GM12891 (cell line): ENCODE measurements at regions not wholly inside any gene's neighbourhood (a gene's known extent, or its start where the extent isn't known, plus 50 kb on each side); places are given as distances from the start of the nearest gene placed in this dataset.
"Not testable (repeated sequence)": the region's sequence is repeated elsewhere in the genome, so short reads cannot be mapped to it uniquely, and the experiment has no call there.

ENCODE experiments used
- DNase-seq: peaks from one replicate; pipeline ENCODE4 v3.0.0; 2011; ENCODE audit warnings: low spot score; ENCODE audit not compliant: insufficient read length
- FAIRE-seq: peaks from 2 replicates; lab custom pipeline; 2011; peaks lifted over from hg19 to GRCh38; lab: Jason Lieb, UNC
- PAX5 ChIP-seq: IDR thresholded peaks from 2 replicates; pipeline ENCODE4 v1.6.1; 2011; ENCODE audit warnings: low read length, moderate library complexity, mild to moderate bottlenecking; ENCODE audit not compliant: insufficient read depth, severe bottlenecking
- POLR2A ChIP-seq: IDR thresholded peaks from 2 replicates; pipeline ENCODE4 v1.6.1; 2011; ENCODE audit warnings: low read depth, low read length, control low read depth
- POLR2AphosphoS5 ChIP-seq: IDR thresholded peaks from 2 replicates; pipeline ENCODE4 v1.6.1; 2011; ENCODE audit warnings: low read depth, low read length, control low read depth
- POU2F2 ChIP-seq: IDR thresholded peaks from 2 replicates; pipeline ENCODE4 v1.6.1; 2011; ENCODE audit warnings: low read depth, mild to moderate bottlenecking, control low read depth, low read length, moderate library complexity
- SPI1 ChIP-seq: IDR thresholded peaks from 2 replicates; pipeline ENCODE4 v1.6.1; 2011; ENCODE audit warnings: low read depth, low read length, control low read depth
- TAF1 ChIP-seq: IDR thresholded peaks from 2 replicates; pipeline ENCODE4 v1.6.1; 2011; ENCODE audit warnings: low read depth, low read length, control low read depth

GRCh38 chr5:108696951-108697715 lies 50.6 kb upstream of the FER start:
- FAIRE-seq: no peak
- no peak for DNase-seq
- TF ChIP-seq PAX5 (no peak), POU2F2 (no peak), TAF1 (no peak), POLR2AphosphoS5 (no peak), SPI1 (no peak), POLR2A (no peak)

GRCh38 chr5:108696407-108696806 lies 51.3 kb upstream of the FER start:
- DNase-seq: no peak
- no peak for FAIRE-seq
- TF ChIP-seq TAF1: no peak
- TF ChIP-seq POLR2A: no peak
- no peak for TF ChIP-seq SPI1
- no peak for TF ChIP-seq PAX5
- no peak for TF ChIP-seq POU2F2
- TF ChIP-seq POLR2AphosphoS5: no peak

GRCh38 chr5:108688485-108688884 lies 59.2 kb upstream of the FER start:
- no peak for TF ChIP-seq POLR2AphosphoS5
- no peak for TF ChIP-seq PAX5
- no peak for TF ChIP-seq SPI1
- TF ChIP-seq POU2F2: no peak
- no peak for TF ChIP-seq TAF1
- no peak for TF ChIP-seq POLR2A

GRCh38 chr5:108687595-108688200 lies 60.0 kb upstream of the FER start:
- DNase-seq: no peak
- TF ChIP-seq TAF1 (no peak), POLR2A (no peak), PAX5 (no peak), POU2F2 (no peak)
- FAIRE-seq: no peak

More at GRCh38 chr5:108688485-108688884, 59.2 kb upstream of the FER start:
- no peak for DNase-seq
- FAIRE-seq: no peak

GRCh38 chr5:108686676-108687075 lies 61.0 kb upstream of the FER start:
- DNase-seq (no peak), FAIRE-seq (no peak)
- no peak for TF ChIP-seq POLR2A
- TF ChIP-seq POU2F2: no peak
- no peak for TF ChIP-seq POLR2AphosphoS5
- TF ChIP-seq TAF1: no peak
- TF ChIP-seq PAX5: no peak

GRCh38 chr5:108685448-108686216 lies 62.1 kb upstream of the FER start:
- not testable (repeated sequence) for FAIRE-seq, DNase-seq

GRCh38 chr5:108681079-108681921 lies 66.4 kb upstream of the FER start:
- DNase-seq (peak; percentile 18), FAIRE-seq (peak; percentile 80)
- TF ChIP-seq TAF1 (no peak), POU2F2 (no peak), PAX5 (no peak), SPI1 (no peak), POLR2AphosphoS5 (no peak), POLR2A (no peak)

- TF ChIP-seq TAF1 (no peak), POLR2AphosphoS5 (no peak), POU2F2 (no peak), POLR2A (no peak), PAX5 (no peak), SPI1 (no peak)
- FAIRE-seq: no peak
- DNase-seq: no peak
Measured at GRCh38 chr5:108678091-108678490, 69.6 kb upstream of the FER start.

- TF ChIP-seq TAF1: no peak
- TF ChIP-seq POLR2A: no peak
- no peak for TF ChIP-seq SPI1
- no peak for TF ChIP-seq PAX5
- TF ChIP-seq POLR2AphosphoS5: no peak
- no peak for TF ChIP-seq POU2F2
- DNase-seq: no peak
- no peak for FAIRE-seq
Measured at GRCh38 chr5:108675736-108676135, 72.0 kb upstream of the FER start.
